Erythroblast (primary cell): ENCODE measurements at regions not wholly inside any gene's neighbourhood (a gene's known extent, or its start where the extent isn't known, plus 50 kb on each side); places are given as distances from the start of the nearest gene placed in this dataset.

Experiments used
- GATA1 ChIP-seq: IDR thresholded peaks from 2 replicates; pipeline ENCODE4 v1.6.1; 2011; ENCODE audit warnings: low read depth, mild to moderate bottlenecking, control low read depth, low read length, moderate library complexity
- POLR2A ChIP-seq: IDR thresholded peaks from 2 replicates; pipeline ENCODE4 v1.6.1; 2011; ENCODE audit warnings: mild to moderate bottlenecking, low read length

DNA sequence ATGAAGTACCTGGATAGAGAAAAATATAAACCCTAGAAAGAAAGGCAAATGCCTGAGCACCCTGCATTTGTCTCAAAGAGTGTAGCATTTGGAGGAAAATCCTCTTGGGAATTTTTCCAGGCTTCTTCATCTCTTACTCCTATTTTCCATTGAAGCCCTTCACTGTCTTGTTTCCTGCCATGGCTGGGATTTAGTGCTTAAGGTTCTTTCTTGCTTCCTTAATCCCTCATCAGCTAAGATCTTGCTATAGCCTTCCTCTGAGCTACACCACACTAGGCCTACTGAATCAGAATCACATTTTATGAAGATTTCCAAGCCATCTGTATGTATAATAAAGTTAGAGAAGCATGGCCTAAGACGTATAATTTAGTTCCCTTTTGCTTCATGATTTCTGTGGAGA is 97.5 kb upstream of the PHYHIPL start:
- TF ChIP-seq POLR2A, result no peak
- TF ChIP-seq GATA1, result no peak
